HG02884 (cell line): ENCODE measurements at regions not wholly inside any gene's neighbourhood (a gene's known extent, or its start where the extent isn't known, plus 50 kb on each side); places are given as distances from the start of the nearest gene placed in this dataset.
"Not testable (repeated sequence)": the region's sequence is repeated elsewhere in the genome, so short reads cannot be mapped to it uniquely, and the experiment has no call there.

Experiments used
- ATAC-seq: cut with Tn5 transposase; IDR thresholded peaks from one replicate; pipeline ENCODE4 v1.9.1; 2021; ENCODE audit warnings: mild to moderate bottlenecking, moderate library complexity; ENCODE audit not compliant: unreplicated experiment

DNA sequence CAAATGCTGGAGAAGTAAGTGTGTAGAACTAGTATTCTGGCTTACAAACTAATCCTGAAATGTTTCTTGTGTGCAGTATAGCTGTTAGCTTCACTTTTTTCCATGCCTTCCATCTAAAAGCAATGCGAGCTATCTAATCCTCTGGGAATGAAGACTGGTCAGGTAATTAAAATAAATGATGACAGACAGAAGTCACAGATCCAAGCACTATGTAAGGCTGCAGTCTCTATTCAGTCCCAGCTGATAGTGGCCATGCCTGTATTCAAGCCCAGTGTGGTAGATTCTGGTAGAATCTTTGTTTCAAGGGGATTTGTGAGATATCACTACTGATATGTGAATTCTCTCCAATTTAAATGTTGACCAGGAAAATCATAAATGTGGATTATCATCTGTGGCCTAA lies 637.2 kb downstream of the TMTC2 start:
- no peak for ATAC-seq

DNA sequence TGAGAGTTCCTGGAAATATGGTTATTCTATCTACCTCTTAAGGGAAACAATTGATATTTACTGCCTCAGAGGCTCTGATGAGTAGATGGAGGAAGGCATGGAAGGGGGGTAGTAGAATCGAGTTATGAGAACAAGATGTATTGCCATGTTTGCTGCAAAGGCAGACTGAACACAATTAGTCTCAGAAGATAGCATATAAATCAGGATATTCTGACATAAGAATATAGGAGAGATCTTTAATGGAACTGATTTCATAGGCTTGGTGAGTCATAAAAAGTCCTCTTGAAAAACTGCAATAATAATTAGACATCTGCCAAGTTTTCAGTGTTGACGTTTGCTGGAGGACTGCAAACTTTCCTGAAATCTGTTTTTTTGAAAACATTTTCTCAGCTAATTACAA lies 636.1 kb downstream of the TMTC2 start:
- ATAC-seq = no peak

DNA sequence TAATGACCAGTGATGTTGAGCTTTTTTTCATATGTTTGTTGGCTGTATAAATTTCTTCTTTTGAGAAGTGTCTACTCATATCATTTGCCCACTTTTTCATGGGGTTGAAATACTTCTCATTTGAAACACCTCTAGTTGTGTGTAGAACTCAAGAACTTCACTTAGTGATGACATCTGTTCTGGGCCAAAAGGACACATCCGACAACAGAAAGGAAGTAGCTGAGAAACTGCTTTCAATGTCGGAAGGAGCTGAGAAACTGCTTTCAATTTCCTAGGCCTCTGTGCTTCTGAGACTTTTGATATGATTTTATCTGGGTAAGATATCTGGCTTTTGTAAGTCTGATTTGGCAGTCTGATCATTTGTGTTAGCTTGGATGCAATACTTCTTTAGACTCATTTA lies 635.3 kb downstream of the TMTC2 start:
- ATAC-seq = no peak

DNA sequence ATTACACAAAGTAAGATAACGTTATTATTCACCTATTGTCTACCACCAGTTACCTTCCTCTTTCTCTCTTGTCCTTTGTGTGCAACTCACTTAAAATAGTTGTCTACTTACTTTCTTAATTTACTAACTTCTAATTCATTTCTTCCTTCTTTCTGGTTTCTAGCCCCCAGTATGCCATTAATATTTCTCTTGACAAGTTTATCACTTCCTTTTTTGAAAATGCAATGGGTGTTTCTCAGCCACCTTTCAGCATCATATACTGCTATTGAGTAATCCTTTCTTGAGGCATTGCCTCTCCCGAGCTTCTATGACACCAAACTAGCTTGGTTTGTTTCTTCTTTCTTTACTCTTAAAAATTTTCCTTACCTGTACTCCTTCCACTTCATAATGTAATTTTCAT lies 633.6 kb downstream of the TMTC2 start:
- no peak for ATAC-seq

DNA sequence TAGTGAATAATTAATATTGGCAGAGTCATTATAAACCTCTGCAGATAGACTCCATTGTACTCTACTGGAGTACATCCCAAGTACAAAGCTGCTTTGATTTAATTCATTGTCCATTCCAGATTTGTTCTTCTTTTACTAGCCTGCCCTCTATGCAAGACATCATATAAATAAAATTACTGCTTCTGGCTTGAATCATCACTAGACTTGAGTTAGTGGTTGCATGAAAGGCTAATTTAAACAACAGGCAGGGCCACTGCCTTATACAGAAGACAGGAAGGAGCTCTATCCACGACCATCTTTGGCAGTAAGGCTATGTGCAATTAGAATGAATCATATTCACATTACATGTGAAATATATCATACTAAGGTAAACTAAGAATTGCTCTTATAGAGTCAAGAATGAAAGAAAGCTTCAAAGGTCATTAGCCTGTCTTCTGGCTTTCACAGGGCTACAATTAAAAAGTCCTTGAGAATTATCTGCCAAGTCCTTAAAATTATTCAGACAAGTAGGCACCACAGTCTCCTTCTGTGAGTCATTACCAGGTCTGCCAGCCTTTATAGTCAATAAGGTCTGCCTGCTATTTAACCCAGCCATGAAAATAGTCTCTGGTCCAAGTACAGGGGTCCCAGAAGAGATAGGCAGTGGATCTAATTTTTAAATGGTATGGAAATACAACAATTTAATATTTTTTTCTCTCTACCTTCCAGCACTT lies 631.8 kb downstream of the TMTC2 start:
- ATAC-seq = no peak

DNA sequence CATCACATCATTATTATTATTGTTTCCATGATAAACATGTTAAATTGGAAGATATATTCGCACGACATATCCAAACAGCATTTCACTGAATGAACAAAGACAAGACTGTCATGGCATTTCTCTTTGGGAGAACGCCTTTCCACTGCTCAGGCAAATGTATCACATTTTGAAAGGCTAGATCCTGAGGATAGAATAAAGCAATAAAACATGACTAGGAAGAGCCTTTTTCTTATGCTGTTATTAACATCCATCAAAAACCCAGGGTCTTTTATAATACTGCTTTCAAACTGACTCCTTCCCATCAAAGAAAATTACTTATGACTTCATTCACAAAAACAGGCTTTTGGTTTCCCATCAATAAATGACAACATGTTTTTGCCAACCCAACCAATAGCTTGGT lies 630.9 kb downstream of the TMTC2 start:
- no peak for ATAC-seq

- no peak for ATAC-seq
Measured at GRCh38 chr12:83313827-83314226, 627.1 kb downstream of the TMTC2 start.

GRCh38 chr12:83313322-83313721 lies 626.6 kb downstream of the TMTC2 start:
- ATAC-seq = no peak

- no peak for ATAC-seq
Measured at GRCh38 chr12:83276904-83277303, 590.2 kb downstream of the TMTC2 start.

DNA sequence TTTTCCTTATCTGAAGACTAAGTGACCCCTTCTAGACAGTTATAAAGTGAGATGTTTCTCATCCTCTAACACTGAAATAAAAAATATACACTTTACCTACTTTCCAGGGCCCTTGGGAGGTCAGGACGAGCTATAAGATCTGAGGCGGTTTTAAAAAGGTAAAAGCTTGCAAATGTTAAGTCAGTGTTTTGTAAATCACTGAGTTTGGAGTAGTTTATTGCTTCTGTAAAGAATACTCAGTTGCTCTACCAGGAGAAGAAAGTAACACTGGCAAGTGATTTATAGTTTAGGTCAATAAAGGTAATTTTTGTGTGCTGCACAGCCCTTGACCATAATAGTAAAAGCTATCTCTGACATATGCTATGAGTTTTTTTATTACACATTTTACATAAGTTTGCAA lies 584.5 kb downstream of the TMTC2 start:
- no peak for ATAC-seq

GRCh38 chr12:83265808-83266207 lies 579.1 kb downstream of the TMTC2 start:
- no peak for ATAC-seq

DNA sequence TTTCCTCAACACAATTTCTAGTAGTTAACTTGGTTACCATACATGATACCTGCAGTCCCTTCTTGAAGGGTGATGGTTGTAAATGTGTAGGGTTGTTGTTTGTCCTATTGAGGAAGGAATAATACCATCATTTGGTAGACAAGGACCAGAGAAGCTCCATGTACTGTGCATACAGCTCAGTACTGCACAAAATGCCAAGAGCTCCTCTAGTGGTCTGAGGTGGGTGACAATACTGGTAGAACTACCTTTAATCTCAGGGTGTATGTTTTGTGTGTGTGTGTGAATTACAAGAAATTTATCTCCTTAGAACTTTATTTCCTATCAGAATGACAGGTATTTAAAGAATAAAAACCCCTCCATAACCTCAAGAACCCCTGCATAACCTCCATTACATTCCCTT lies 575.3 kb downstream of the TMTC2 start:
- no peak for ATAC-seq

DNA sequence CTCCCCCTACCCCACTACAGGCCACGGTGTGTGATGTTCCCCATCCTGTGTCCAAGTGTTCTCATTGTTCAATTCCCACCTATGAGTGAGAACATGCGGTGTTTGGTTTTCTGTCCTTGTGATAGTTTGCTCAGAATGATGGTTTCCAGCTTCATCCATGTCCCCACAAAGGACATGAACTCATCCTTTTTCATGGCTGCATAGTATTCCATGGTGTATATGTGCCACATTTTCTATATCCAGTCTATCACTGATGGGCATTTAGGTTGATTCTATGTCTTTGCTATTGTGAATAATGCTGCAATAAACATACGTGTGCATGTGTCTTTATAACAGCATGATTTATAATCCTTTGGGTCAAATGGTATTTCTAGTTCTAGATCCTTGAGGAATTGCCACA lies 573.4 kb downstream of the TMTC2 start:
- ATAC-seq = not testable (repeated sequence)

- no peak for ATAC-seq
Measured at GRCh38 chr12:83257726-83258125, 571.0 kb downstream of the TMTC2 start.

- no peak for ATAC-seq
Measured at GRCh38 chr12:83256562-83256961, 569.9 kb downstream of the TMTC2 start.

- no peak for ATAC-seq
Measured at GRCh38 chr12:83250866-83251265, 564.2 kb downstream of the TMTC2 start.

DNA sequence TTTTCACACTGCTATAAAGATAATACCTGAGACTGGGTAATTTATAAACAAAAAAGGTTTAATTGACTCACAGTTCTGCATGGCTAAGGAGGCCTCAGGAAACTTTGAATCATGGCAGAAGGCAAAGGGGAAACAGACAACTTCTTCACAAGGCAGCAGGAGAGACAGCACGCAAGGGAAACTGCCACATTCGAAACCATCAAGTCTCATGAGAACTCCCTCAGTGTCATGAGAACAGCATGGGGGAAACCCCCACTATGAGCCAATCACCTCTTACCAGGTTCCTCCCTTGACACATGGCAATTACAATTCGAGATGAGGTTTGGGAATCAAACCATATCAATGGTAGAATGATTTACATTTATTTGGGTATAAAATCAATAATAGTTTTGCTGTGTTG lies 558.5 kb downstream of the TMTC2 start:
- ATAC-seq = no peak

DNA sequence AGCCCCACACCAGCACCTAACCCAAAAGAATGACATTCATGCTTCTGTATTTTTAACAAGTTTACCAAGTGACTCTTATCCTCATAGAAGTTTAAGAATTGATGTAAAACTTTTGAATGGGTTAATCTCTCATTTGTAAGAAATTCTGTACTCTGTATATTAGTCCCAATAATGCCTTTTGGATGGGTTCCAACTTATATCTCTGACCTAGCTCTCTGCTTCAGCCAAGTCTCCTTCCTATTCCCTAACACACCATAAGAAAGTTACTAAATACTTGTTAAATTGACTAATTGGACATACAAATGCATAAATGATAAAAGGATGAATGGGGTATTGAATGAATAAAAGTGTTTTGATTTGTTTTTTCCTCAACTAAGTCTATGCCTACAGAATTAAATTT lies 557.3 kb downstream of the TMTC2 start:
- no peak for ATAC-seq

- not testable (repeated sequence) for ATAC-seq
Measured at GRCh38 chr12:83233987-83234386, 547.3 kb downstream of the TMTC2 start.

DNA sequence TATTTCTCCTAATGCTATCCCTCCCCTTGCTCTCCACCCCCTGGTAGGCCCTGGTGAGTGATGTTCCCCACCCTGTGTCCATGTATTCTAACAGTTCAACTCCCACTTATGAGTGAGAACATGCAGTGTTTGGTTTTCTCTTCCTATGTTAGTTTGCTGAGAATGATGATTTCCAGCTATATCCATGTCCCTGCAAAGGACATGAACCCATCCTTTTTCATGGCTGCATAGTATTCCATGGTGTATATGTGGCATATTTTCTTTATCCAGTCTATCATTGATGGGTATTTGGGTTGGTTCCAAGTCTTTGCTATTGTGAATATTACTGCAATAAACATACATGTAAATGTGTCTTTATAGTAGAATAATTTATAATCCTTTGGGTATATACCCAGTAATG lies 540.3 kb downstream of the TMTC2 start:
- not testable (repeated sequence) for ATAC-seq

GRCh38 chr12:83225806-83226205 lies 539.1 kb downstream of the TMTC2 start:
- ATAC-seq = no peak

DNA sequence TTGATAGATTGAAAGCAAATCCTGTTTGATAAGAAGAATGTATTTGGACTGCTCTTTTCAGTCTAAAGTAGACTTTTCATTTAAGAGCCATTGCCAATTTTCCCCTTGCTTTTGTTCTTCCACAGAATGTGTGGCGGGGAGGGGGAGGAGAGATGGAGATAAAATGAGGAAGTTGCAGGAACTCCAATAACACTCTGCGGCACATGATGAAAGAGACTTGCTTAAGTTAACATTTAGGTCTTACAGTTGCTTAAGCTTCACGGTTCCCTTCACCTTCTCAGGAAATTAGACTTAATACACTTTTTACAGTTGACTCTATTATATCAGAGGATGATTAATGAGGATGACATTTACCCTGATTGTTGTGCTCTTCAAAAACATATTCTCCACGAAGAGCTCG lies 537.3 kb downstream of the TMTC2 start:
- ATAC-seq = no peak

DNA sequence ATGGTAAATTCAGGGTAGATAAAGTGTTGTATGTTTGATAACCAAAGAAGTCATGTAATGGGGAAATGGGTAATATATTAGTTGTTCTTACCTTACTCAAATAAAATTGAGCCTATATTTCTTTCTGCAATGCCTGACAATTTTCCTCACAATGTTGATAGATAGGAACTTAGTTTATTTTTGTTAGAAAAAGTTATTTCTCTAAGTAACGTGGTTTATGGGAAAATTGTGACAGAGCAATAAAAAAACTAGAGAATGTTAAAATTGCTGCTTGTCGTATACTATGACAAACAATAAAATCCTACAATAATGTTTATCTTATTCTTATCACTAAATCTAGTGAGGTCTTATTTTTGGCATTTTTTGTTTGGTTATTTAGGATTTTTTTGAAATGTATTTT lies 534.1 kb downstream of the TMTC2 start:
- no peak for ATAC-seq
